ENCODE measurements at regions not wholly inside any gene's neighbourhood (a gene's known extent, or its start where the extent isn't known, plus 50 kb on each side); places are given as distances from the start of the nearest gene placed in this dataset.

GRCh38 chr13:85377783-85378182 is 421.4 kb downstream of the SLITRK6 start:
- no peak for TF ChIP-seq CTCF (conservative IDR thresholded peaks at IDR 0.05; ENCODE audit: low read depth, low read length)
- no peak for TF ChIP-seq EZH2 (IDR thresholded peaks at IDR 0.05; ENCODE audit: borderline replicate concordance, low read depth, low read length, poor library complexity, severe bottlenecking)
